ENCODE measurements at regions not wholly inside any gene's neighbourhood (a gene's known extent, or its start where the extent isn't known, plus 50 kb on each side); places are given as distances from the start of the nearest gene placed in this dataset.

- intact Hi-C loops (cut with DNase I): no loop called here
- Histone ChIP-seq H3K27me3 (no peaks in the 10 kb centered on the region), H3K9me3 (no peaks in the 10 kb centered on the region), H3K4me1 (no peaks in the 10 kb centered on the region), H3K36me3 (no peaks in the 10 kb centered on the region), H3K4me3 (no peak overlapping the region), H3K27ac (no peak overlapping the region)
- peak in 1 of 4 donors; percentile 31 for ATAC-seq
- no peak for DNase-seq
- 22 to 27% methylated on average over 6 of the region's 6 CpGs for WGBS, 2 donors
- peak; percentile 39 for FAIRE-seq
- no peak for TF ChIP-seq CTCF (IDR thresholded peaks at IDR 0.05)
Measured at GRCh38 chr10:35912615-35913569, 270.8 kb upstream of the FZD8 start.

DNA sequence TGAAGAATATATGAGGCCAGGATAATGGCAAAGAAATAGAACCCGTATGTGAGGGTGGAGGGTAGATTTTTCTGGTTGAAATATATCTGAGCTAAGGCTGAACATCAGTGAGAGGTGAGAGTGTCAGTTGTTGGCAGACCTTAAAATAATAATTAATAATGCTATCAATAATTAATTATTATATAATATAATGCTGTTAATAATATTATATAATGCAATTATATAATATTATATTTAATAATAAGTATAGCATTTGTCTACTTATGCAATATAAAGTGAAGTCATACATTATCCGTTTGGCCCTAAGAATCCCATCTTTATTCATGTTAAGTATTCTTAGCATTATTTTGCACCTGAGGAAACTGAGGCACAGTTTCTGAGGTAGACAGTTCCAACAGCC, 269.9 kb upstream of the FZD8 start:
- intact Hi-C loops (cut with DNase I): no loop called here
- no peak for ATAC-seq
- WGBS, 2 donors: 70 to 88% methylated on average over 2 of the region's 2 CpGs

DNA sequence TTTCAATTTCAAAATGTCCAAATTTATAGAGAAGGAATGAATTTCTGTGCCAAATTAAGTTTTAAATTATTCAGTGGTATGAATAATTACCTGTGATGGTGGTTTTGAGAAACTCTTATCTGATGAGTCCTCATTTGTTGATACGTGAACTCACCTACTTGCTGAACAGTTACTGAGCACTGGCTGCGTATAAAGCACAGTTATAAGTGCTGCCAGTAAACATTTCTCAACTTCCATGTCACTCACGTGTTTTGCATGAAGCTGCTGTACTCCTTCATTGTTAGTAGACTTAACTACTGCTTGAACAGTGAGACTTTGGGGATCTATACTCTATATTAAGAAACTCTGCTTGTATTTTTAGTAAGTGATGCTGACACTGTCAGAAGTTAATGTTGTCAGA, 269.1 kb upstream of the FZD8 start:
- no peaks in the 10 kb centered on the region for H3K4me1 ChIP-seq

More for the DNA sequence above, 269.9 kb upstream of the FZD8 start:
- FAIRE-seq: no peak
- Histone ChIP-seq H3K9me3 (no peaks in the 10 kb centered on the region), H3K27me3 (no peaks in the 10 kb centered on the region), H3K27ac (no peak overlapping the region), H3K4me3 (no peak overlapping the region), H3K36me3 (no peaks in the 10 kb centered on the region), H3K4me1 (no peaks in the 10 kb centered on the region)
- DNase-seq: no peak
- no peak for TF ChIP-seq CTCF (IDR thresholded peaks at IDR 0.05)

GRCh38 chr10:35910234-35910633, 268.1 kb upstream of the FZD8 start:
- Histone ChIP-seq H3K36me3 (no peaks in the 10 kb centered on the region), H3K9me3 (no peaks in the 10 kb centered on the region), H3K27me3 (no peaks in the 10 kb centered on the region), H3K4me3 (no peak overlapping the region), H3K4me1 (no peaks in the 10 kb centered on the region), H3K27ac (no peak overlapping the region)
- DNase-seq (no peak), ATAC-seq (no peak), FAIRE-seq (no peak)
- intact Hi-C loops (cut with DNase I): no loop called here
- WGBS, 2 donors: 32 to 51% methylated on average over 3 of the region's 3 CpGs
- TF ChIP-seq CTCF (IDR thresholded peaks at IDR 0.05): no peak

More for the DNA sequence above, 269.1 kb upstream of the FZD8 start:
- no peak overlapping the region for H3K4me3 ChIP-seq
- H3K27ac ChIP-seq: no peak overlapping the region
- intact Hi-C loops (cut with DNase I): no loop called here
- no peaks in the 10 kb centered on the region for H3K36me3 ChIP-seq
- H3K9me3 ChIP-seq: no peaks in the 10 kb centered on the region
- DNase-seq: no peak
- TF ChIP-seq CTCF (IDR thresholded peaks at IDR 0.05): no peak
- ATAC-seq: no peak
- H3K27me3 ChIP-seq: no peaks in the 10 kb centered on the region
- 59 to 74% methylated on average over 3 of the region's 3 CpGs for WGBS, 2 donors
- FAIRE-seq: no peak

- Histone ChIP-seq H3K4me1 (no peaks in the 10 kb centered on the region), H3K27ac (no peak overlapping the region), H3K27me3 (no peaks in the 10 kb centered on the region), H3K4me3 (no peak overlapping the region), H3K36me3 (no peaks in the 10 kb centered on the region), H3K9me3 (no peaks in the 10 kb centered on the region)
- intact Hi-C loops (cut with DNase I): no loop called here
- ATAC-seq: no peak
- 74 to 84% methylated on average over 12 of the region's 12 CpGs for WGBS, 2 donors
- DNase-seq: no peak
- no peak for TF ChIP-seq CTCF (IDR thresholded peaks at IDR 0.05)
- no peak for FAIRE-seq
Measured at GRCh38 chr10:35909121-35909720, 267.1 kb upstream of the FZD8 start.
